Caco-2 (cell line): ENCODE measurements at regions not wholly inside any gene's neighbourhood (a gene's known extent, or its start where the extent isn't known, plus 50 kb on each side); places are given as distances from the start of the nearest gene placed in this dataset.
"Not testable (repeated sequence)": the region's sequence is repeated elsewhere in the genome, so short reads cannot be mapped to it uniquely, and the experiment has no call there.

Source experiments
- BruUV-seq: library from RNA; stranded (reverse); fragments of 400-500 nt; replicated peaks from 2 replicates; lab custom pipeline; 2021; lab: Mats Ljungman, UMichigan
- CTCF ChIA-PET: fragments of 300-600 bp; sonication (Branson Sonifier 250); formaldehyde crosslinking; loops from one replicate; lab custom pipeline; 2022; ENCODE audit warnings: antibody characterized with exemption; lab: Charles Lee
- POLR2A ChIA-PET: fragments of 300-600 bp; sonication (Branson Sonifier 250); formaldehyde crosslinking; loops from one replicate; lab custom pipeline; 2022; ENCODE audit warnings: antibody characterized with exemption; lab: Charles Lee
- DNase-seq, 2 experiments: peaks; one replicate each; pipeline versions ENCODE4 v3.0.0 to v3.0.0-alpha.2; 2020 to 2022
- H3K27me3 ChIP-seq: replicated peaks from 2 replicates; pipeline ENCODE4 v1.6.0; 2011; ENCODE audit warnings: low read length; ENCODE audit not compliant: control insufficient read depth, insufficient read depth
- H3K36me3 ChIP-seq: 2 replicates; pipeline ENCODE4 v1.5.1; 2011; ENCODE audit warnings: low read length; ENCODE audit not compliant: control insufficient read depth, insufficient read depth
- H3K4me1 ChIP-seq: fragments of 250-450 bp; sonication (Bioruptor Pico); 2 replicates; pipeline ENCODE4 v1.5.1; 2020; ENCODE audit warnings: mild to moderate bottlenecking
- H3K4me3 ChIP-seq: 2 replicates; pipeline ENCODE4 v1.5.1; 2011; ENCODE audit warnings: low read depth, mild to moderate bottlenecking, control low read depth, low read length
- H3K9me3 ChIP-seq: fragments of 250-450 bp; sonication (Bioruptor Pico); 2 replicates; pipeline ENCODE4 v1.5.1; 2020; ENCODE audit warnings: mild to moderate bottlenecking, moderate library complexity
- H3K27ac Mint-ChIP-seq: one replicate; pipeline ENCODE4 v1.8.0; 2022; ENCODE audit warnings: mixed read lengths; ENCODE audit not compliant: unreplicated experiment
- H3K27me3 Mint-ChIP-seq: one replicate; pipeline ENCODE4 v1.8.0; 2022; ENCODE audit warnings: mixed read lengths; ENCODE audit not compliant: insufficient read depth, unreplicated experiment
- H3K36me3 Mint-ChIP-seq: one replicate; pipeline ENCODE4 v1.8.0; 2022; ENCODE audit warnings: mild to moderate bottlenecking, mixed read lengths; ENCODE audit not compliant: insufficient read depth, unreplicated experiment
- H3K4me1 Mint-ChIP-seq: one replicate; pipeline ENCODE4 v1.8.0; 2022; ENCODE audit warnings: low read depth, mixed read lengths; ENCODE audit not compliant: unreplicated experiment
- H3K4me3 Mint-ChIP-seq: one replicate; pipeline ENCODE4 v1.8.0; 2022; ENCODE audit warnings: mild to moderate bottlenecking, moderate library complexity, mixed read lengths; ENCODE audit not compliant: unreplicated experiment
- H3K9me3 Mint-ChIP-seq: one replicate; pipeline ENCODE4 v1.8.0; 2022; ENCODE audit warnings: mixed read lengths; ENCODE audit not compliant: unreplicated experiment
- intact Hi-C: fragments of 100-400 bp; cut with micrococcal nuclease; formaldehyde crosslinking; loops from one replicate; pipeline ENCODE4 v1.10.0; 2022; ENCODE audit not compliant: unreplicated experiment
- TF ChIP-seq, protein P1 (sequence below), 2 experiments: fragments of 200-600 bp in 1 of 2; IDR thresholded peaks; 1 replicate in 1 of 2; 2 replicates in 1 of 2; pipeline versions ENCODE4 v1.5.1 to v1.8.0; 2011 to 2022; ENCODE audit warnings: antibody characterized with exemption in 1 of 2, control low read depth in 1 of 2, inconsistent platforms in 1 of 2, low read depth in 1 of 2, low read length in 1 of 2, mild to moderate bottlenecking in 1 of 2, moderate library complexity in 1 of 2; ENCODE audit not compliant: insufficient read depth in 1 of 2, severe bottlenecking in 1 of 2, unreplicated experiment in 1 of 2

DNA sequence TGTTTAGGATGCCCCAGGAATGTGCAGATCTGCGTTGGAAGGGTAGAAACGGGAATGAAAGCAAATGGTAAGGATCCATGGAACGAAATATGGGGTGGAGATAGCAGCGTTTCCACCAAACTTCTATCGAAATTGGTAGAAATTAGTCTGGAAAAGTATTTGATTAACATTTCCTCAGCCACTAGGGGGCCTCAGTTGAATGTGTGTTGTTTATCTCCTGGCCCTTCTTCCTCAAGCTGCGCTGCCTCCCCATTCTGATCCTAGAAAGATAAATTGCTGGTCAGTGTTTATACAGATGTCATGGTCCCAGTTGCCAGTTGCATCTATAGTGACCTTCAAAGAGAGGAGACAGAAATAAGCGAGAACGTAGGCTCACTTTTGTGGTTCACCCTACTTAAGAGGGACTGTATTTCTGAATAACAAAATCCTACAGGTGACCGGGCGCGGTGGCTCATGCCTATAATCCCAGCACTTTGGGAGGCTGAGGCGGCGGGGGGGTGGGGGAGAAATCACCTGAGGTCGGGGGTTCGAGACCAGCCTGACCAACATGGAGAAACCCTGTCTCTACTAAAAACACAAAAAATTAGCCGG is 457.1 kb downstream of the SQOR start:
- intact Hi-C loops, result loop anchor here (1.0 kb wide), 1 partner anchor 188 kb away; no protein-coding TSS in a partner anchor
- no peaks in the 10 kb centered on the region for H3K9me3 ChIP-seq
- TF ChIP-seq, protein P1, sequence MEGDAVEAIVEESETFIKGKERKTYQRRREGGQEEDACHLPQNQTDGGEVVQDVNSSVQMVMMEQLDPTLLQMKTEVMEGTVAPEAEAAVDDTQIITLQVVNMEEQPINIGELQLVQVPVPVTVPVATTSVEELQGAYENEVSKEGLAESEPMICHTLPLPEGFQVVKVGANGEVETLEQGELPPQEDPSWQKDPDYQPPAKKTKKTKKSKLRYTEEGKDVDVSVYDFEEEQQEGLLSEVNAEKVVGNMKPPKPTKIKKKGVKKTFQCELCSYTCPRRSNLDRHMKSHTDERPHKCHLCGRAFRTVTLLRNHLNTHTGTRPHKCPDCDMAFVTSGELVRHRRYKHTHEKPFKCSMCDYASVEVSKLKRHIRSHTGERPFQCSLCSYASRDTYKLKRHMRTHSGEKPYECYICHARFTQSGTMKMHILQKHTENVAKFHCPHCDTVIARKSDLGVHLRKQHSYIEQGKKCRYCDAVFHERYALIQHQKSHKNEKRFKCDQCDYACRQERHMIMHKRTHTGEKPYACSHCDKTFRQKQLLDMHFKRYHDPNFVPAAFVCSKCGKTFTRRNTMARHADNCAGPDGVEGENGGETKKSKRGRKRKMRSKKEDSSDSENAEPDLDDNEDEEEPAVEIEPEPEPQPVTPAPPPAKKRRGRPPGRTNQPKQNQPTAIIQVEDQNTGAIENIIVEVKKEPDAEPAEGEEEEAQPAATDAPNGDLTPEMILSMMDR (IDR thresholded peaks at IDR 0.05; ENCODE audit: insufficient read depth in 1 of 2, low read depth in 1 of 2, low read length in 1 of 2, severe bottlenecking in 1 of 2, unreplicated experiment in 1 of 2), result peak; percentile 37 to 53
- peak in 1 of 2 experiments; percentile 40 for DNase-seq
- BruUV-seq, result no TSS peak
- no peaks in the 10 kb centered on the region for H3K36me3 ChIP-seq
- ChIA-PET POLR2A (no interaction called here), CTCF (no interaction called here)
- Mint-ChIP-seq H3K9me3 (no peaks in the 10 kb centered on the region), H3K4me1 (no peaks in the 10 kb centered on the region), H3K27me3 (no peaks in the 10 kb centered on the region), H3K27ac (no peak overlapping the region), H3K4me3 (no peak overlapping the region), H3K36me3 (no peaks in the 10 kb centered on the region)
- no peaks in the 10 kb centered on the region for H3K27me3 ChIP-seq
- no peaks in the 10 kb centered on the region for H3K4me1 ChIP-seq
- no peak overlapping the region for H3K4me3 ChIP-seq

GRCh38 chr15:46098006-46098405 is 463.2 kb downstream of the SQOR start:
- H3K4me1 ChIP-seq, H3K4me3 Mint-ChIP-seq, BruUV-seq, CTCF ChIA-PET, H3K9me3 ChIP-seq, H3K36me3 Mint-ChIP-seq, H3K36me3 ChIP-seq, DNase-seq, H3K27me3 Mint-ChIP-seq, H3K4me3 ChIP-seq, H3K9me3 Mint-ChIP-seq, H3K27me3 ChIP-seq, POLR2A ChIA-PET, H3K27ac Mint-ChIP-seq, intact Hi-C loops, H3K4me1 Mint-ChIP-seq: not testable (repeated sequence)

GRCh38 chr15:46110755-46111154 is 475.9 kb downstream of the SQOR start:
- Mint-ChIP-seq H3K4me3 (no peak overlapping the region), H3K9me3 (no peaks in the 10 kb centered on the region), H3K27ac (no peak overlapping the region), H3K4me1 (no peaks in the 10 kb centered on the region), H3K36me3 (no peaks in the 10 kb centered on the region), H3K27me3 (peaks cover 3% of the 10 kb centered on the region)
- BruUV-seq, result no TSS peak
- H3K4me3 ChIP-seq, result no peak overlapping the region
- ChIA-PET POLR2A (no interaction called here), CTCF (no interaction called here)
- no peaks in the 10 kb centered on the region for H3K4me1 ChIP-seq
- DNase-seq, result no peak
- intact Hi-C loops, result no loop called here
- H3K27me3 ChIP-seq, result no peaks in the 10 kb centered on the region
- H3K9me3 ChIP-seq, result no peaks in the 10 kb centered on the region
- H3K36me3 ChIP-seq, result no peaks in the 10 kb centered on the region
- TF ChIP-seq, protein P1 (IDR thresholded peaks at IDR 0.05; ENCODE audit: insufficient read depth in 1 of 2, low read depth in 1 of 2, low read length in 1 of 2, severe bottlenecking in 1 of 2, unreplicated experiment in 1 of 2), result no peak
